Right lobe of liver (tissue), 4 donors: ENCODE measurements at regions not wholly inside any gene's neighbourhood (a gene's known extent, or its start where the extent isn't known, plus 50 kb on each side); places are given as distances from the start of the nearest gene placed in this dataset.

Experiments
- POLR2A ChIP-seq: fragments of 450-650 bp; IDR thresholded peaks from one replicate; pipeline ENCODE4 v1.6.1; 2017; ENCODE audit warnings: antibody characterized with exemption, mild to moderate bottlenecking
- TF ChIP-seq, protein P1 (sequence below), 4 donors: fragments of 200-600 bp in 3 of 4; fragments of 450-650 bp in 1 of 4; IDR thresholded peaks; one replicate each; pipeline versions ENCODE4 v1.5.1 to v1.8.0; 2016 to 2022; ENCODE audit warnings: antibody characterized with exemption in 4 of 4, mild to moderate bottlenecking in 2 of 4
- donor health status: DM: no; HTN: no; CAD: no.
- donor health status: DM: no; HTN: no; CAD: no.
- donor health status: DM: no; HTN: yes; CAD: no.

DNA sequence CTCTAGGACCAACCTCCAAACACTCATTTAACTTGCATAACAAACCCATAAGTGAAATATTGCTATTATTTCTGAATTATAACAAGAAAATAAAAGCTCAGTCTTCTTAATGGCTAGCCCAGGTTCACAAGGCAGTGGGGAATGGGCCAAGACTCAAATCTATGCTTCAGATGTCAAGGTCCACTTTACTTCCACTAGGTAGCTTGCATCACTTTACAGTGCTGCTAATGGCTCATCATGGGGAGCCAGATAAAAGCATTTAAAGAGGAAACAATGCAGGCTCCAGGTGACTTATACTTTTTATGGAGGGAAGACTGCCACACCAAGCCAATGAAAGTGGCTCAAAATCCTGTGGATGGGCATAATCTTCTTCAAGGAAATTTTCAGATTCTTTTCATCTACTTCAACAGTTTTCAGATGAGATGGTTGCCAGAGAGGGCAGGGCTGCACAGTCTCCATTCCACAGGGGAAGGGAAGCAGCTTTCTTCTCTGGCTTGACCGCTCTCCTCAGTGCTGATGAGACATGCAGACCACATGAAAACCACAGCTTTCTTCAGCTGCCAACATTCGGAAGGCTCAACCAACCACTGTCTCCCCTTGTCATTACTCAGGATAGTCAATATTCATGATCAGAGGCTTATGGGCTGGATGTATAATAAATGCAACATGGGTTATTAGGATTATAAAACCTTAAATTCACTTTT lies 361.9 kb upstream of the MEX3C start:
- TF ChIP-seq, protein P1, sequence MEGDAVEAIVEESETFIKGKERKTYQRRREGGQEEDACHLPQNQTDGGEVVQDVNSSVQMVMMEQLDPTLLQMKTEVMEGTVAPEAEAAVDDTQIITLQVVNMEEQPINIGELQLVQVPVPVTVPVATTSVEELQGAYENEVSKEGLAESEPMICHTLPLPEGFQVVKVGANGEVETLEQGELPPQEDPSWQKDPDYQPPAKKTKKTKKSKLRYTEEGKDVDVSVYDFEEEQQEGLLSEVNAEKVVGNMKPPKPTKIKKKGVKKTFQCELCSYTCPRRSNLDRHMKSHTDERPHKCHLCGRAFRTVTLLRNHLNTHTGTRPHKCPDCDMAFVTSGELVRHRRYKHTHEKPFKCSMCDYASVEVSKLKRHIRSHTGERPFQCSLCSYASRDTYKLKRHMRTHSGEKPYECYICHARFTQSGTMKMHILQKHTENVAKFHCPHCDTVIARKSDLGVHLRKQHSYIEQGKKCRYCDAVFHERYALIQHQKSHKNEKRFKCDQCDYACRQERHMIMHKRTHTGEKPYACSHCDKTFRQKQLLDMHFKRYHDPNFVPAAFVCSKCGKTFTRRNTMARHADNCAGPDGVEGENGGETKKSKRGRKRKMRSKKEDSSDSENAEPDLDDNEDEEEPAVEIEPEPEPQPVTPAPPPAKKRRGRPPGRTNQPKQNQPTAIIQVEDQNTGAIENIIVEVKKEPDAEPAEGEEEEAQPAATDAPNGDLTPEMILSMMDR (IDR thresholded peaks at IDR 0.05) = no peak
- TF ChIP-seq POLR2A = no peak
